GM18507 (cell line): ENCODE measurements at regions not wholly inside any gene's neighbourhood (a gene's known extent, or its start where the extent isn't known, plus 50 kb on each side); places are given as distances from the start of the nearest gene placed in this dataset.
A peak's percentile ranks its signal among the peaks of the same experiment; 100 is the strongest.

Source experiments
- DNase-seq: peaks from one replicate; pipeline ENCODE4 v3.0.0; 2011; ENCODE audit warnings: low read depth; ENCODE audit not compliant: insufficient read length; ENCODE audit errors: extremely low spot score
- FAIRE-seq: peaks from 2 replicates; lab custom pipeline; 2011; peaks lifted over from hg19 to GRCh38; lab: Jason Lieb, UNC

GRCh38 chr1:36723813-36724212, 241.1 kb upstream of the CSF3R start:
- DNase-seq, result no peak
- no peak for FAIRE-seq

GRCh38 chr1:36722871-36723270, 240.2 kb upstream of the CSF3R start:
- FAIRE-seq, result no peak
- DNase-seq, result no peak

GRCh38 chr1:36721261-36721660, 238.5 kb upstream of the CSF3R start:
- DNase-seq, result no peak
- no peak for FAIRE-seq

- FAIRE-seq, result no peak
Observed at GRCh38 chr1:36717431-36717830, 234.7 kb upstream of the CSF3R start.

GRCh38 chr1:36715797-36716196, 233.1 kb upstream of the CSF3R start:
- DNase-seq (no peak), FAIRE-seq (no peak)

More at GRCh38 chr1:36717431-36717830, 234.7 kb upstream of the CSF3R start:
- no peak for DNase-seq

- FAIRE-seq, result no peak
- DNase-seq, result no peak
Observed at GRCh38 chr1:36714301-36714700, 231.6 kb upstream of the CSF3R start.

GRCh38 chr1:36711480-36711879, 228.8 kb upstream of the CSF3R start:
- DNase-seq (no peak), FAIRE-seq (no peak)

- no peak for FAIRE-seq
- DNase-seq, result no peak
Observed at GRCh38 chr1:36710951-36711350, 228.2 kb upstream of the CSF3R start.

GRCh38 chr1:36709869-36710481, 227.3 kb upstream of the CSF3R start:
- no peak for FAIRE-seq
- no peak for DNase-seq

GRCh38 chr1:36708587-36708986, 225.9 kb upstream of the CSF3R start:
- DNase-seq (no peak), FAIRE-seq (no peak)

GRCh38 chr1:36707221-36707620, 224.5 kb upstream of the CSF3R start:
- no peak for DNase-seq
- FAIRE-seq, result no peak

GRCh38 chr1:36706416-36706815, 223.7 kb upstream of the CSF3R start:
- FAIRE-seq (no peak), DNase-seq (no peak)

- DNase-seq (no peak), FAIRE-seq (no peak)
Observed at GRCh38 chr1:36705629-36706028, 222.9 kb upstream of the CSF3R start.

GRCh38 chr1:36703526-36704208, 221.0 kb upstream of the CSF3R start:
- peak; percentile 86 for FAIRE-seq
- peak; percentile 68 for DNase-seq

GRCh38 chr1:36702963-36703362, 220.2 kb upstream of the CSF3R start:
- no peak for DNase-seq
- no peak for FAIRE-seq

GRCh38 chr1:36699113-36699911, 216.6 kb upstream of the CSF3R start:
- DNase-seq (no peak), FAIRE-seq (no peak)

GRCh38 chr1:36697836-36698605, 215.3 kb upstream of the CSF3R start:
- FAIRE-seq (no peak), DNase-seq (no peak)

GRCh38 chr1:36696261-36696940, 213.7 kb upstream of the CSF3R start:
- DNase-seq, result no peak
- no peak for FAIRE-seq

- DNase-seq, result no peak
- FAIRE-seq, result no peak
Observed at GRCh38 chr1:36693603-36694002, 210.9 kb upstream of the CSF3R start.
